GM13976 (cell line): ENCODE measurements at regions not wholly inside any gene's neighbourhood (a gene's known extent, or its start where the extent isn't known, plus 50 kb on each side); places are given as distances from the start of the nearest gene placed in this dataset.
"Not testable (repeated sequence)": the region's sequence is repeated elsewhere in the genome, so short reads cannot be mapped to it uniquely, and the experiment has no call there.

Source experiments
- DNase-seq: peaks from one replicate; pipeline ENCODE4 v3.0.0; 2012; ENCODE audit warnings: low spot score
- in situ Hi-C: fragments of 300-500 bp; cut with MboI; formaldehyde crosslinking; loops from one replicate; pipeline ENCODE4 v1.12.0; 2022; ENCODE audit warnings: low sequenced_read_pairs, mixed read lengths, inconsistent platforms; ENCODE audit not compliant: unreplicated experiment
- TF ChIP-seq, protein P1 (sequence below): IDR thresholded peaks from 2 replicates; pipeline ENCODE4 v1.5.1; 2012; ENCODE audit warnings: borderline replicate concordance, mild to moderate bottlenecking; ENCODE audit not compliant: insufficient read depth; ENCODE audit errors: extremely low read depth, missing control alignments, control extremely low read depth

DNA sequence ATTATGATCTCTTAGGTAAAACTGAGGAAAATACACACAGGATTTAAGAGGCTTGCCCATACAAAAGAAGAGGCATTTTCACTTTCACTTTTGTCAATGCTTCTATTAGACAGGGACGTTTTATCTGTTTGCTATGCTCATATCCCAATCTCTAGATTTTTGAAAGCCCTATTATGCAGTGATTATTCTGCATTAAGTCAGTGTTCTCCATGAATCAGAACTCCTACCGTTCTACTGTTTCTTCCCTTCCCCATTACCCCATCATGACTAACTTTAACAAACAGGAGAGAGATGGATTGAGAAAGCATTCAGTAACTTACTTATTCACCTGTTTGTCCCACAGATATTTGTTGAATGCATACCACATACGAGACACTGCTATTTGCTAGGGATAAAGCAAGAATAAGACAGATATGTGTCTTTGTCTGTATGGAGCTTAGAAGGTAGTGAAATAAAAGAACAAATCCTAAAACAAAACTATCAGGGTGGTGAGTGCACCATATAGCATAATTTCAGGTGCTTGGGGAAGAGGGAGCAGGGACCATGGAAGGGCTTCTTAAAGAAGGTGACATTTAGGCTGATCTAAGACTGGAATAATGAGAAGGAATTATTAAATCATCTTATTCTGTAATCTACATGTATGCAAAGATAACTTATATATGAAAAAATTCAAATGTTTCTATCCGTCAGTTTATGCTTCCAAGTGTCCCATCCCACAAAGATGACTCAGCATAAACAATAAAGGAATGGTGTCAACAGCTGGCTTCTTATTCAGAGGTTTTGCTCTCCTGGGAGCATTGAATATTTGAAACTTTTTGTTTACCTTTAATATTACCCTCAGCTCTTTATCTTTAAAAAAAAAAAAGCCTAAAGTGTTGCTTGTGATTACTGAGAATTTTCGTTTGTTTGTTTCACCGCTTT is 328.1 kb downstream of the HINT1 start:
- TF ChIP-seq, protein P1, sequence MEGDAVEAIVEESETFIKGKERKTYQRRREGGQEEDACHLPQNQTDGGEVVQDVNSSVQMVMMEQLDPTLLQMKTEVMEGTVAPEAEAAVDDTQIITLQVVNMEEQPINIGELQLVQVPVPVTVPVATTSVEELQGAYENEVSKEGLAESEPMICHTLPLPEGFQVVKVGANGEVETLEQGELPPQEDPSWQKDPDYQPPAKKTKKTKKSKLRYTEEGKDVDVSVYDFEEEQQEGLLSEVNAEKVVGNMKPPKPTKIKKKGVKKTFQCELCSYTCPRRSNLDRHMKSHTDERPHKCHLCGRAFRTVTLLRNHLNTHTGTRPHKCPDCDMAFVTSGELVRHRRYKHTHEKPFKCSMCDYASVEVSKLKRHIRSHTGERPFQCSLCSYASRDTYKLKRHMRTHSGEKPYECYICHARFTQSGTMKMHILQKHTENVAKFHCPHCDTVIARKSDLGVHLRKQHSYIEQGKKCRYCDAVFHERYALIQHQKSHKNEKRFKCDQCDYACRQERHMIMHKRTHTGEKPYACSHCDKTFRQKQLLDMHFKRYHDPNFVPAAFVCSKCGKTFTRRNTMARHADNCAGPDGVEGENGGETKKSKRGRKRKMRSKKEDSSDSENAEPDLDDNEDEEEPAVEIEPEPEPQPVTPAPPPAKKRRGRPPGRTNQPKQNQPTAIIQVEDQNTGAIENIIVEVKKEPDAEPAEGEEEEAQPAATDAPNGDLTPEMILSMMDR: no peak
- in situ Hi-C loops: no loop called here
- no peak for DNase-seq

DNA sequence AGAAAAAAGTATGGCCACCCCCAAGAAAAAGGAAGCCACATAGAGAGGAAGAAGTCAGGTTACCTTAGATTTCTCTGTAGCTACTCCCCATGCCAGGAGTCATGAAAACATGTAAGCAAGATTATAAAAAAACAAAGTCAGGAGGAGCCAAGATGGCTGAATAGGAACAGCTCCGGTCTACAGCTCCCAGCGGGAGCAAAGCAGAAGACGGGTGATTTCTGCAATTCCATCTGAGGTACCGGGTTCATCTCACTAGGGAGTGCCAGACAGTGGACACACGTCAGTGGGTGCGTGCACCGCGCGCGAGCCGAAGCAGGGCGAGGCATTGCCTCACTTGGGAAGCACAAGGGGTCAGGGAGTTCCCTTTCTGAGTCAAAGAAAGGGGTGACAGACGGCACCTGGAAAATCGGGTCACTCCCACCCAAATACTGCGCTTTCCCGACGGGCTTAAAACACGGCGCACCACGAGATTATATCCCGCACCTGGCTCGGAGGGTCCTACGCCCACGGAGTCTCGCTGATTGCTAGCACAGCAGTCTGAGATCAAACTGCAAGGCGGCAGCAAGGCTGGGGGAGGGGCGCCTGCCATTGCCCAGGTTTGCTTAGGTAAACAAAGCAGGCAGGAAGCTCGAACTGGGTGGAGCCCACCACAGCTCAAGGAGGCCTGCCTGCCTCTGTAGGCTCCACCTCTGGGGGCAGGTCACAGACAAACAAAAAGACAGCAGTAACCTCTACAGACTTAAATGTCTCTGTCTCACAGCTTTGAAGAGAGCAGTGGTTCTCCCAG is 347.3 kb downstream of the HINT1 start:
- DNase-seq, in situ Hi-C loops: not testable (repeated sequence)

DNA sequence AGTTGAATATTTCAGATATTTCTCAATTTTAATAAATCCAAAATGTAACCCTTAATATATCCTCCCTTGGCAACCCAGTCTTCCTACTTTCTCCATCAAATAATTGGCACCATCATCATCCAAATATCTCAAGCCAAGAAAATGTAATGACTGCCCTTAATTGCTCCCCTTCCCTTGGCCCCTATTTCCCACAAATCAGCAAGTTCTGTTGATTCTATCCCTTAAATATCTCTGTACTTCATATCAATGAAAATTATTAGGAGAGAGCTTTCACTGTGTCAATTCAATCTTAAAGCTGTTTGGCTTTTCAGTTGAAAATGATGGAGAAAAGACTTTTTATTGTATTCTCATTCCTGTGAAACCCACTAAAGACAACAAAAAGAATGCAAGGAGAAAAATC is 349.8 kb downstream of the HINT1 start:
- no peak for DNase-seq
- in situ Hi-C loops: no loop called here
- TF ChIP-seq, protein P1: no peak

DNA sequence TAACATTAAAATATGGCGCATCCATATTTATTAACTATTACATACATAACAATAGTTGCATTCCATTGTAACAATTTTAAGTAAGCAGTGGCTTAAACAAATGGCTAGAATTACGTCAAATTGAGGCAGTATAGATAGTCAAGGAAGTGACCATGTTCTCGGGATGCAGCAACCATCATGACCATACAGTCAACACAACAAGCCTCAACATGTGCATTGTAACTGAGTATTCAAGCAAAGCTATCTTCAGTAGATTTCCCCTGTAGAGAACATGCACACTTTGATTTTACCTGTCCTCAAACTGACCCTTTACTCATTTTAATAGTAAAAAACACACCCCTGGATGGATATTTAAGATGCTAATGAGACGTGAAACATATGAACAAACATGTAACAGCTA is 356.4 kb downstream of the HINT1 start:
- TF ChIP-seq, protein P1: no peak
- in situ Hi-C loops: no loop called here
- no peak for DNase-seq

DNA sequence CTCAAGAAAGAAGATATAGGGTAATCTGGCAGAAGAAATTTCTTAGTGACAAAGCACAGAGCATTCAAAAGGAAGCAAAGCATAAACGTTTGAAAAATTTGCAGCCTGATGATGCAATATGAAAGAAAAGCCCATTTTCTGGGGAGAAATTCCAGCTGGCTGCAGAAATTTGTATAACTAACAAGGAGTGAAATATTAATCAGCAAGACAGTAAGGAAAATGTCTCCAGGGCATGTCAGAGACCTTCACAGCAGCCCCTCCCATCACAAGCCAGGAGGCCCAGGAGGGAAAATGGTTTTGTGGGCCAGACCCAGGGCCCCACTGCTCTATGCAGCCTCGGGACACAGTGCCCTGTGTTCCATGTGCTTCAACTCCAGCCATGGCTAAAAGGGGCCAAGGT is 359.4 kb downstream of the HINT1 start:
- TF ChIP-seq, protein P1: no peak
- in situ Hi-C loops: no loop called here
- no peak for DNase-seq

DNA sequence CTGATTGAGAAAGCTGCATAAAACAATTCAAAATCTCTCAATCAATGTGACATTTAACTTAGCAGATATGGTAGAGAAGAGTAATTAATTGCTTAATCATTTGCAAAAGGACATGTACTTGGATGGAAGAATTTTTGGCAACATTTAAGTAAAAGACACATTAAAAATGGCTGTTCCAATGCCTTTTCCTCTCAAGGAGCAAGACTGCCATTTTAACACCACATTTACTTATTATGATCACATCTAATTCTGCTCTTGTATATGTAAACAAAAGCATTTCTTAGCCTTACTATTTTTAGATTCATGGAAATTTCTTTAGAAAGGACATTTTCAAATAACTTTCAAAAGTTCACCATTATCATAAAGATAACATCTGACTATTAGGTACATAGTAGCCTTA is 360.0 kb downstream of the HINT1 start:
- TF ChIP-seq, protein P1: no peak
- in situ Hi-C loops: no loop called here
- no peak for DNase-seq

DNA sequence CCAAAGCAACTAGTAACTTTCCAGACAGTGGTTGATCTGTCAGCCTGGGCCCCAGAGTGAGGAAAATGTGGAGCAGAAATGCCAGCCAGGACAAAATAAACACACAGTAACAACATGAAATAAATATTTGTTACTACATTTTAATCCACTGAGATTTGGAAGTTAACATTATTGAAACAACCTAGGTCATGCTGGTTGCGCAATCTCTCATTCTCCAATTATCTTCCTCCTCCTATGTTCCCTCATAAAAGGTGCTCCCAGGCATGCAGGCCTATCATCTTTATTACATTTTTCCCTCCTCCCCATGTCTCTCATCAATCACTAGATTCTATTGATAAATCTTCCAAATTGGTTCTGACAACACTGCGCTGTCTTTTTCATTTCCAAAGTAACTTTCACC is 363.1 kb downstream of the HINT1 start:
- TF ChIP-seq, protein P1: no peak
- no peak for DNase-seq
- in situ Hi-C loops: no loop called here
